Left ventricle myocardium inferior (tissue), 1 donor: ENCODE measurements at regions not wholly inside any gene's neighbourhood (a gene's known extent, or its start where the extent isn't known, plus 50 kb on each side); places are given as distances from the start of the nearest gene placed in this dataset.

Experiments
- DNase-seq: peaks from one replicate; pipeline ENCODE4 v3.0.0-alpha.2; 2020
- H3K27ac ChIP-seq: fragments of 200-600 bp; replicated peaks from 2 replicates; pipeline ENCODE4 v1.8.0; 2021
- H3K27me3 ChIP-seq: fragments of 200-600 bp; 2 replicates; pipeline ENCODE4 v1.8.0; 2021; ENCODE audit warnings: low read depth
- H3K36me3 ChIP-seq: fragments of 200-600 bp; 2 replicates; pipeline ENCODE4 v1.8.0; 2021
- H3K4me1 ChIP-seq: fragments of 200-600 bp; 2 replicates; pipeline ENCODE4 v1.8.0; 2021
- H3K4me3 ChIP-seq: fragments of 200-600 bp; 2 replicates; pipeline ENCODE4 v1.8.0; 2021; ENCODE audit warnings: mild to moderate bottlenecking, moderate library complexity
- H3K9me3 ChIP-seq: fragments of 200-600 bp; replicated peaks from 2 replicates; pipeline ENCODE4 v1.8.0; 2021
- intact Hi-C: fragments of 100-400 bp; cut with micrococcal nuclease; formaldehyde crosslinking; loops from one replicate; pipeline ENCODE4 v1.11.0; 2022
- TF ChIP-seq, protein P1 (sequence below): fragments of 200-600 bp; IDR thresholded peaks from 2 replicates; pipeline ENCODE4 v1.8.0; 2021; ENCODE audit warnings: antibody characterized with exemption, mild to moderate bottlenecking, borderline replicate concordance
- donor health status: DM: no; HTN: yes; CAD: no; lungs with severe emphysema.

DNA sequence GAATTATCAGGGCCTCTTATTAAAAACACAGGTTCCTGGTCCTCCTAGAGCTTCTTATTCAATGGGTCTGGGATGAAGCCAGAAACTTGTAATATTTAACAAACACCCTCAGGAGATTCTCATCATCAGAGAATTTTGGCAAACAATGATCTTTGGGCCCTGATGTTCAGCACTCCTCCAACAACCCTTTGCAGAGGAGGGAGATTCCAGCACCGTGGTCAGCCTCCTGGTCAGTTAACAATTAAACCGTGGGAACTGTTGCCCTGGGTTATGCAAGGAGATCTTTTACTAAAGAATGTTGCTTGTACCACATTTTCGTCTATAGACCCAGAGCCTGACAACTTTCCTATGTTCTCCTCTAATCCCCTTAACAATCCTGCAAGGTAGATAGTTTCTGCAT, 294.4 kb downstream of the PLPP3 start:
- Histone ChIP-seq H3K4me1 (peaks cover 33% of the 10 kb centered on the region), H3K27ac (peak overlapping the region; percentile 67), H3K4me3 (no peak overlapping the region), H3K36me3 (no peaks in the 10 kb centered on the region), H3K9me3 (no peaks in the 10 kb centered on the region), H3K27me3 (no peaks in the 10 kb centered on the region)
- intact Hi-C loops: no loop called here
- TF ChIP-seq, protein P1, sequence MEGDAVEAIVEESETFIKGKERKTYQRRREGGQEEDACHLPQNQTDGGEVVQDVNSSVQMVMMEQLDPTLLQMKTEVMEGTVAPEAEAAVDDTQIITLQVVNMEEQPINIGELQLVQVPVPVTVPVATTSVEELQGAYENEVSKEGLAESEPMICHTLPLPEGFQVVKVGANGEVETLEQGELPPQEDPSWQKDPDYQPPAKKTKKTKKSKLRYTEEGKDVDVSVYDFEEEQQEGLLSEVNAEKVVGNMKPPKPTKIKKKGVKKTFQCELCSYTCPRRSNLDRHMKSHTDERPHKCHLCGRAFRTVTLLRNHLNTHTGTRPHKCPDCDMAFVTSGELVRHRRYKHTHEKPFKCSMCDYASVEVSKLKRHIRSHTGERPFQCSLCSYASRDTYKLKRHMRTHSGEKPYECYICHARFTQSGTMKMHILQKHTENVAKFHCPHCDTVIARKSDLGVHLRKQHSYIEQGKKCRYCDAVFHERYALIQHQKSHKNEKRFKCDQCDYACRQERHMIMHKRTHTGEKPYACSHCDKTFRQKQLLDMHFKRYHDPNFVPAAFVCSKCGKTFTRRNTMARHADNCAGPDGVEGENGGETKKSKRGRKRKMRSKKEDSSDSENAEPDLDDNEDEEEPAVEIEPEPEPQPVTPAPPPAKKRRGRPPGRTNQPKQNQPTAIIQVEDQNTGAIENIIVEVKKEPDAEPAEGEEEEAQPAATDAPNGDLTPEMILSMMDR: no peak
- DNase-seq: no peak

DNA sequence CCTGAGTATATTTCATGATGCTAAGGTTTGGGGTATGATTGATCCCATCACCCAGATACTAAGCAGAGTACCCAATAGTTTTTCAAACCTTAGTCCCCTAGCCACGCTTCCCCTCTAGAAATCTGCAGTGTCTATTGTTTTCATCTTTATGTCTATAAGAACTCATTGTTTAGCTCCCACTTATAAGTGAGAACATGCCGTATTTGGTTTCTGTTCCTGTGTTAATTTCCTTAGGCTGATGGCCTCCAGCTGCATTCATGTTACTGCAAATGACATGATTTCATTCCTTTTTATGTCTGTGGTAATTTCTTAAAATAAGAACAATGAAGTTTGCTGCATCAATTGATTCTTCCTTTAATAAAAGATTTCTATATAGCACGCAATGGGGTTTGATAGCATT, 301.3 kb downstream of the PLPP3 start:
- TF ChIP-seq, protein P1: no peak
- Histone ChIP-seq H3K27me3 (no peaks in the 10 kb centered on the region), H3K4me1 (no peaks in the 10 kb centered on the region), H3K4me3 (no peak overlapping the region), H3K9me3 (no peaks in the 10 kb centered on the region), H3K36me3 (no peaks in the 10 kb centered on the region), H3K27ac (no peak overlapping the region)
- no peak for DNase-seq
- intact Hi-C loops: no loop called here

DNA sequence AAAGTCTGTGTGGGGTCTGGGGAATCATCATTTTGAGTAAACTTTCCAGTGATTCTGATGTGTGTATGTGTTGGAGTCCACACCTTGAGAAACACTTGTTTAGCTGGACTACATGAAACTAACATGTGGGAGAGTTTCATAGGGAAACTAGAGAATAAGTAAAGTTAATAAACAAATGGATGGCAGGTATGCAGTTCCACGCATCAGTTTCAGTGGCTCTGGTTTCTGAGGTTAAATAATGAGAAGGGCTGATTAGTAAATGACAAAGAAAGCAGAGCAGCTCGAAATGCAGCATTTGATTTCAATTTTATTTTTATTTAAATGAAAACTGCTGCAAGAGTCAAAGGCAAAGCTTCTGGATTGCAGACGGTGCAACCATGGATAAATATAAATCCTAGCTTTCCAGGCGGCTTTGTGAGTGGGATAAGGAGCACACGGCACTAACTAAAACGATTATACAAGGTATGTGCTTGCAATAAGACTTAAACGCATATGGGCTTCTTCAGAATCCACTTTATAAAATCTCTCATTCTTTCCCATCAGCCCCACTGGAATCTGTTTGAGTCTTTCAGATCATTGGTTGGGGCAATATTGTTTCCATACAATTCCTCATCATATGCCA, 310.7 kb downstream of the PLPP3 start:
- no peak for DNase-seq
- H3K27me3 ChIP-seq: no peaks in the 10 kb centered on the region
- intact Hi-C loops: no loop called here

DNA sequence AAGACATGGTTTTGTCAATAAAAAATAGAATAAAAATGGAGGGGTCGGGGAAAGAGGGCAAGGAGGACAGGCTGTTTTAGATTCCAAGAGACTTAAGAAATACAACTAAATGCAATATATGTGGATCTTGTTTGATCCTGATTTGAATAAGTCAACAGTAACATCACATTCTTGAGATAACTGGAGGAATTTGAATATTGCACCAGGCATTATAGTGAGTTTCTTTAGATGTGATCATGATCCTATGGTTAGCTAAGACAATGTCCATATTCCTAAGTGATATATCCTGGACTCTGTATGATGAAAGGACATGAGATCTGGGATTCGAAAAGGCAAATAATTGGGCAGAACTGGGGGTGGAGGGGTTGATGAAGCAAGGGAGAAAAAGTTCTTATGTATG, 311.8 kb downstream of the PLPP3 start:
- H3K9me3 ChIP-seq: no peaks in the 10 kb centered on the region
- no peak for DNase-seq
- intact Hi-C loops: no loop called here
- TF ChIP-seq, protein P1: no peak
- H3K27me3 ChIP-seq: no peaks in the 10 kb centered on the region
- no peak overlapping the region for H3K4me3 ChIP-seq
- H3K4me1 ChIP-seq: no peaks in the 10 kb centered on the region
- no peaks in the 10 kb centered on the region for H3K36me3 ChIP-seq
- no peak overlapping the region for H3K27ac ChIP-seq

More for the DNA sequence above, 310.7 kb downstream of the PLPP3 start:
- TF ChIP-seq, protein P1: no peak
- Histone ChIP-seq H3K4me1 (no peaks in the 10 kb centered on the region), H3K36me3 (no peaks in the 10 kb centered on the region), H3K27ac (no peak overlapping the region), H3K9me3 (no peaks in the 10 kb centered on the region), H3K4me3 (no peak overlapping the region)

DNA sequence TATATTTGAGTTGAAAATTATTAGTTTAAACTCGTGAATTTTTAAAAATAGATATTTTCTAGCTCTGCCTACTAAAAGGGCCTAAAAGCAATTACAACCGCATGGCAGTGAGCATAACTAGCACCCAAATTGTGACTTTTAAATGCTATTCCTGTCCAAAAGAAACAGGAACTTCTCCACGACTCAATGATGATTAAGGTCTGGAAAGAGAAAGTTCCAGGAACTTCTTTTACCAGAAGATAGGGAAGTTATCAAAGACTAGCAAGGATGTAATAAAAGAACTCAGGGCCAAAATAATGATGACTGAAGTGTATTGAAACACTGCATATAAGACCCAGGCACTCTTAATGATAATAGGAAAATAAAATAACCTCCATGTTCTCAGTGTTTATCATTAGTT, 313.0 kb downstream of the PLPP3 start:
- no peak for DNase-seq
- TF ChIP-seq, protein P1: no peak
- no peak overlapping the region for H3K4me3 ChIP-seq
- intact Hi-C loops: no loop called here
- no peak overlapping the region for H3K27ac ChIP-seq
- no peaks in the 10 kb centered on the region for H3K4me1 ChIP-seq
- no peaks in the 10 kb centered on the region for H3K36me3 ChIP-seq
- H3K9me3 ChIP-seq: no peaks in the 10 kb centered on the region
- no peaks in the 10 kb centered on the region for H3K27me3 ChIP-seq
